Endothelial cell (in vitro differentiated cells): ENCODE measurements at regions not wholly inside any gene's neighbourhood (a gene's known extent, or its start where the extent isn't known, plus 50 kb on each side); places are given as distances from the start of the nearest gene placed in this dataset.

Experiments
- DNase-seq: peaks from one replicate; pipeline ENCODE4 v3.0.0; 2021; ENCODE audit warnings: low spot score
- H3K27ac Mint-ChIP-seq: one replicate; pipeline ENCODE4 v1.8.0; 2021; ENCODE audit warnings: mixed read lengths, inconsistent platforms; ENCODE audit not compliant: unreplicated experiment
- H3K27me3 Mint-ChIP-seq: one replicate; pipeline ENCODE4 v1.8.0; 2021; ENCODE audit warnings: mild to moderate bottlenecking, moderate library complexity, mixed read lengths, inconsistent platforms; ENCODE audit not compliant: unreplicated experiment
- H3K36me3 Mint-ChIP-seq: one replicate; pipeline ENCODE4 v1.8.0; 2021; ENCODE audit warnings: mild to moderate bottlenecking, low read depth, mixed read lengths, inconsistent platforms; ENCODE audit not compliant: unreplicated experiment
- H3K4me1 Mint-ChIP-seq: one replicate; pipeline ENCODE4 v1.8.0; 2021; ENCODE audit warnings: mild to moderate bottlenecking, mixed read lengths, inconsistent platforms; ENCODE audit not compliant: unreplicated experiment
- H3K4me3 Mint-ChIP-seq: one replicate; pipeline ENCODE4 v1.8.0; 2021; ENCODE audit warnings: mild to moderate bottlenecking, mixed read lengths, inconsistent platforms; ENCODE audit not compliant: unreplicated experiment
- H3K9me3 Mint-ChIP-seq: one replicate; pipeline ENCODE4 v1.8.0; 2021; ENCODE audit warnings: mixed read lengths, inconsistent platforms; ENCODE audit not compliant: unreplicated experiment
- TF ChIP-seq, protein P1 (sequence below): fragments of 200-600 bp; sonication (generic); IDR thresholded peaks from one replicate; pipeline ENCODE4 v1.5.0; 2021; ENCODE audit warnings: antibody characterized with exemption; ENCODE audit not compliant: unreplicated experiment

DNA sequence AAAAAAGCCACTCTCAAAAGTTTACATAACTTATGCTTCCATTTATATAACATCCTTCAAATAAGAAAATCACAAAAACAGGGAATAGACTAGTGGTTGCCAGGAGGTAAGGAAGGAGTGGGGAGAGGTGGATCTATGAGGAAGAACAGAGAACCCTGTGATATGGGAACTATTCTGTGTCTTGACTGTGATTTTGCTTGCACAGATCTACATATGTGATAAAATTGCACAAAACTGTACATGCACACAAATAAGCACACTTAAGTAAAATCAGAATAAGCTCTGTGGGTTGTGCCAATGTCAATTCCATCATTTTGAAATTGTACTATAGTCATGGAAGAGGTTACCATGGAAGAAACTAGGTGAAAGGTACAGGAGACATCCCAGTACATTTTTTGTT is 121.6 kb upstream of the SGCG start:
- H3K9me3 Mint-ChIP-seq: no peaks in the 10 kb centered on the region
- no peak overlapping the region for H3K27ac Mint-ChIP-seq
- TF ChIP-seq, protein P1, sequence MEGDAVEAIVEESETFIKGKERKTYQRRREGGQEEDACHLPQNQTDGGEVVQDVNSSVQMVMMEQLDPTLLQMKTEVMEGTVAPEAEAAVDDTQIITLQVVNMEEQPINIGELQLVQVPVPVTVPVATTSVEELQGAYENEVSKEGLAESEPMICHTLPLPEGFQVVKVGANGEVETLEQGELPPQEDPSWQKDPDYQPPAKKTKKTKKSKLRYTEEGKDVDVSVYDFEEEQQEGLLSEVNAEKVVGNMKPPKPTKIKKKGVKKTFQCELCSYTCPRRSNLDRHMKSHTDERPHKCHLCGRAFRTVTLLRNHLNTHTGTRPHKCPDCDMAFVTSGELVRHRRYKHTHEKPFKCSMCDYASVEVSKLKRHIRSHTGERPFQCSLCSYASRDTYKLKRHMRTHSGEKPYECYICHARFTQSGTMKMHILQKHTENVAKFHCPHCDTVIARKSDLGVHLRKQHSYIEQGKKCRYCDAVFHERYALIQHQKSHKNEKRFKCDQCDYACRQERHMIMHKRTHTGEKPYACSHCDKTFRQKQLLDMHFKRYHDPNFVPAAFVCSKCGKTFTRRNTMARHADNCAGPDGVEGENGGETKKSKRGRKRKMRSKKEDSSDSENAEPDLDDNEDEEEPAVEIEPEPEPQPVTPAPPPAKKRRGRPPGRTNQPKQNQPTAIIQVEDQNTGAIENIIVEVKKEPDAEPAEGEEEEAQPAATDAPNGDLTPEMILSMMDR: no peak
- H3K4me1 Mint-ChIP-seq: no peaks in the 10 kb centered on the region
- no peak overlapping the region for H3K4me3 Mint-ChIP-seq
- DNase-seq: no peak
- H3K27me3 Mint-ChIP-seq: peaks cover 2% of the 10 kb centered on the region
- H3K36me3 Mint-ChIP-seq: no peaks in the 10 kb centered on the region

GRCh38 chr13:23060959-23061358 is 119.8 kb upstream of the SGCG start:
- no peak overlapping the region for H3K4me3 Mint-ChIP-seq
- TF ChIP-seq, protein P1: no peak
- no peak for DNase-seq
- no peaks in the 10 kb centered on the region for H3K36me3 Mint-ChIP-seq
- no peaks in the 10 kb centered on the region for H3K27me3 Mint-ChIP-seq
- H3K4me1 Mint-ChIP-seq: no peaks in the 10 kb centered on the region
- H3K9me3 Mint-ChIP-seq: no peaks in the 10 kb centered on the region
- H3K27ac Mint-ChIP-seq: no peak overlapping the region

DNA sequence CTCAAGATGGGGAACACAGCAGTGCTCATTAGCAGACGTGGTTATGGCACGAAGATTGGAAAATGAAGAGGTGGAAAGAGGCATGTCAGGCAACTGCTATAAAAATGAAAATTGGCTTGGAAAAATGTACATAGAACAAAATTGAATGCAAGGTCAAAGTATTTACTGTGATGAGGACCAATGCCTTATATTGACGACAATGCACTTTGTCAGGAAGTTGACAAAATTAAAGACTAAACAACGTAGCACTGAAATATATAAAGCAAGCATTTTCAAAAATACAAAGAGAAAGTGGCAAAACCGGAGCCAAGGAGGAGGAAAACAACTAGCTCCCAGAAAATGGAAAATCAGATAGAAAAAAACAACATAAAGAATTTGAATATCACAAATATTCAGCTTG is 113.7 kb upstream of the SGCG start:
- Mint-ChIP-seq H3K4me1 (no peaks in the 10 kb centered on the region), H3K27ac (no peak overlapping the region), H3K4me3 (no peak overlapping the region), H3K9me3 (no peaks in the 10 kb centered on the region), H3K27me3 (no peaks in the 10 kb centered on the region), H3K36me3 (no peaks in the 10 kb centered on the region)
- no peak for DNase-seq
- TF ChIP-seq, protein P1: no peak

- Mint-ChIP-seq H3K27me3 (no peaks in the 10 kb centered on the region), H3K27ac (no peak overlapping the region), H3K4me1 (no peaks in the 10 kb centered on the region), H3K9me3 (no peaks in the 10 kb centered on the region), H3K36me3 (no peaks in the 10 kb centered on the region), H3K4me3 (no peak overlapping the region)
- TF ChIP-seq, protein P1: no peak
- DNase-seq: no peak
These were observed 111.2 kb upstream of the SGCG start for GRCh38 chr13:23069566-23069965.

DNA sequence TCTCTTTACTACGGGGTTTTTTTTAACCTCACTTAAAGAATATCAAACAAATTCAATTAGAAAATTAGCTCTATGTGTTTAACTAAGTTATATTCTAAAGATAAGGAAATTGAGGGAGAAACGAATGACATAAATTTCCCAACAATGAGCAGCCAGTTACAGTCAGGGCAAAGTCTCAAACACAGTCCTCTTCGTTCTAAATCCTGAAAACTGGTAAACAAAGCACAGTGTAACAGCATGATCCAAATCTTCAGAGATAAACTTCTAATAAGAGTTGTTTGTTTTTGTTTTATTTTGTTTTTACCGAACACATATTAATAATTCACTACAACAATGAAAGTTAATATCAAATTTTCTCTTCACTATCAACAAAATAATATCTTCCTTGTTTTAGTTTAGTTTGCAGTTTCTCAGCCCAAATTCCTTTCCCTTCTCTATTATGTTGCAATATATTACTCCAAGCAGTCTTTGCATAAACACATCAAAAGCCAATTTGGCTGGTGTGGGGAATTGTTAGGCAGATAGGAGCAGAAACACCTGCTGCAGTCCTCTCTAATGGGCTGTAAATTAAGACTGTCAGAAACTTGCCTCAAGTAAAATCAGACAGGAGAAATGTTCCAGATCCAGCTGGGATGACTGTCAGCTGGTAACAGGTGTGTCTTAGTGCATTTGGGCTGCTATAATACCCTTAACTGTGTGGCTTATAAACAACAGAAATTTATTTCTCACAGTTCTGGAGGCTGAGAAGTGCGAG is 106.5 kb upstream of the SGCG start:
- no peaks in the 10 kb centered on the region for H3K36me3 Mint-ChIP-seq
- no peak for DNase-seq
- no peak overlapping the region for H3K27ac Mint-ChIP-seq
- TF ChIP-seq, protein P1: no peak
- H3K4me3 Mint-ChIP-seq: no peak overlapping the region
- H3K9me3 Mint-ChIP-seq: no peaks in the 10 kb centered on the region
- no peaks in the 10 kb centered on the region for H3K27me3 Mint-ChIP-seq
- no peaks in the 10 kb centered on the region for H3K4me1 Mint-ChIP-seq
